Caco-2 (cell line): ENCODE measurements at regions not wholly inside any gene's neighbourhood (a gene's known extent, or its start where the extent isn't known, plus 50 kb on each side); places are given as distances from the start of the nearest gene placed in this dataset.

Source experiments
- BruUV-seq: library from RNA; stranded (reverse); fragments of 400-500 nt; replicated peaks from 2 replicates; lab custom pipeline; 2021; lab: Mats Ljungman, UMichigan
- CTCF ChIA-PET: fragments of 300-600 bp; sonication (Branson Sonifier 250); formaldehyde crosslinking; loops from one replicate; lab custom pipeline; 2022; ENCODE audit warnings: antibody characterized with exemption; lab: Charles Lee
- POLR2A ChIA-PET: fragments of 300-600 bp; sonication (Branson Sonifier 250); formaldehyde crosslinking; loops from one replicate; lab custom pipeline; 2022; ENCODE audit warnings: antibody characterized with exemption; lab: Charles Lee
- DNase-seq, 2 experiments: peaks; one replicate each; pipeline versions ENCODE4 v3.0.0 to v3.0.0-alpha.2; 2020 to 2022
- H3K27me3 ChIP-seq: replicated peaks from 2 replicates; pipeline ENCODE4 v1.6.0; 2011; ENCODE audit warnings: low read length; ENCODE audit not compliant: control insufficient read depth, insufficient read depth
- H3K36me3 ChIP-seq: 2 replicates; pipeline ENCODE4 v1.5.1; 2011; ENCODE audit warnings: low read length; ENCODE audit not compliant: control insufficient read depth, insufficient read depth
- H3K4me1 ChIP-seq: fragments of 250-450 bp; sonication (Bioruptor Pico); 2 replicates; pipeline ENCODE4 v1.5.1; 2020; ENCODE audit warnings: mild to moderate bottlenecking
- H3K4me3 ChIP-seq: 2 replicates; pipeline ENCODE4 v1.5.1; 2011; ENCODE audit warnings: low read depth, mild to moderate bottlenecking, control low read depth, low read length
- H3K9me3 ChIP-seq: fragments of 250-450 bp; sonication (Bioruptor Pico); 2 replicates; pipeline ENCODE4 v1.5.1; 2020; ENCODE audit warnings: mild to moderate bottlenecking, moderate library complexity
- H3K27ac Mint-ChIP-seq: one replicate; pipeline ENCODE4 v1.8.0; 2022; ENCODE audit warnings: mixed read lengths; ENCODE audit not compliant: unreplicated experiment
- H3K27me3 Mint-ChIP-seq: one replicate; pipeline ENCODE4 v1.8.0; 2022; ENCODE audit warnings: mixed read lengths; ENCODE audit not compliant: insufficient read depth, unreplicated experiment
- H3K36me3 Mint-ChIP-seq: one replicate; pipeline ENCODE4 v1.8.0; 2022; ENCODE audit warnings: mild to moderate bottlenecking, mixed read lengths; ENCODE audit not compliant: insufficient read depth, unreplicated experiment
- H3K4me1 Mint-ChIP-seq: one replicate; pipeline ENCODE4 v1.8.0; 2022; ENCODE audit warnings: low read depth, mixed read lengths; ENCODE audit not compliant: unreplicated experiment
- H3K4me3 Mint-ChIP-seq: one replicate; pipeline ENCODE4 v1.8.0; 2022; ENCODE audit warnings: mild to moderate bottlenecking, moderate library complexity, mixed read lengths; ENCODE audit not compliant: unreplicated experiment
- H3K9me3 Mint-ChIP-seq: one replicate; pipeline ENCODE4 v1.8.0; 2022; ENCODE audit warnings: mixed read lengths; ENCODE audit not compliant: unreplicated experiment
- intact Hi-C: fragments of 100-400 bp; cut with micrococcal nuclease; formaldehyde crosslinking; loops from one replicate; pipeline ENCODE4 v1.10.0; 2022; ENCODE audit not compliant: unreplicated experiment
- TF ChIP-seq, protein P1 (sequence below), 2 experiments: fragments of 200-600 bp in 1 of 2; IDR thresholded peaks; 1 replicate in 1 of 2; 2 replicates in 1 of 2; pipeline versions ENCODE4 v1.5.1 to v1.8.0; 2011 to 2022; ENCODE audit warnings: antibody characterized with exemption in 1 of 2, control low read depth in 1 of 2, inconsistent platforms in 1 of 2, low read depth in 1 of 2, low read length in 1 of 2, mild to moderate bottlenecking in 1 of 2, moderate library complexity in 1 of 2; ENCODE audit not compliant: insufficient read depth in 1 of 2, severe bottlenecking in 1 of 2, unreplicated experiment in 1 of 2

- no peaks in the 10 kb centered on the region for H3K9me3 ChIP-seq
- H3K27ac Mint-ChIP-seq = no peak overlapping the region
- no peaks in the 10 kb centered on the region for H3K9me3 Mint-ChIP-seq
- peaks cover 13% of the 10 kb centered on the region for H3K4me1 Mint-ChIP-seq
- no peaks in the 10 kb centered on the region for H3K36me3 ChIP-seq
- BruUV-seq = no TSS peak
- H3K36me3 Mint-ChIP-seq = no peaks in the 10 kb centered on the region
- DNase-seq = no peak
- H3K4me1 ChIP-seq = peaks cover 9% of the 10 kb centered on the region
- TF ChIP-seq, protein P1, sequence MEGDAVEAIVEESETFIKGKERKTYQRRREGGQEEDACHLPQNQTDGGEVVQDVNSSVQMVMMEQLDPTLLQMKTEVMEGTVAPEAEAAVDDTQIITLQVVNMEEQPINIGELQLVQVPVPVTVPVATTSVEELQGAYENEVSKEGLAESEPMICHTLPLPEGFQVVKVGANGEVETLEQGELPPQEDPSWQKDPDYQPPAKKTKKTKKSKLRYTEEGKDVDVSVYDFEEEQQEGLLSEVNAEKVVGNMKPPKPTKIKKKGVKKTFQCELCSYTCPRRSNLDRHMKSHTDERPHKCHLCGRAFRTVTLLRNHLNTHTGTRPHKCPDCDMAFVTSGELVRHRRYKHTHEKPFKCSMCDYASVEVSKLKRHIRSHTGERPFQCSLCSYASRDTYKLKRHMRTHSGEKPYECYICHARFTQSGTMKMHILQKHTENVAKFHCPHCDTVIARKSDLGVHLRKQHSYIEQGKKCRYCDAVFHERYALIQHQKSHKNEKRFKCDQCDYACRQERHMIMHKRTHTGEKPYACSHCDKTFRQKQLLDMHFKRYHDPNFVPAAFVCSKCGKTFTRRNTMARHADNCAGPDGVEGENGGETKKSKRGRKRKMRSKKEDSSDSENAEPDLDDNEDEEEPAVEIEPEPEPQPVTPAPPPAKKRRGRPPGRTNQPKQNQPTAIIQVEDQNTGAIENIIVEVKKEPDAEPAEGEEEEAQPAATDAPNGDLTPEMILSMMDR (IDR thresholded peaks at IDR 0.05; ENCODE audit: insufficient read depth in 1 of 2, low read depth in 1 of 2, low read length in 1 of 2, severe bottlenecking in 1 of 2, unreplicated experiment in 1 of 2) = no peak
- ChIA-PET CTCF (no interaction called here), POLR2A (no interaction called here)
- H3K4me3 ChIP-seq = no peak overlapping the region
- H3K27me3 ChIP-seq = no peaks in the 10 kb centered on the region
- H3K27me3 Mint-ChIP-seq = no peaks in the 10 kb centered on the region
- intact Hi-C loops = no loop called here
- H3K4me3 Mint-ChIP-seq = no peak overlapping the region
Observed at GRCh38 chr1:147095691-147096090, 76.6 kb downstream of the PRKAB2 start.

GRCh38 chr1:147091801-147092200 is 80.5 kb downstream of the PRKAB2 start:
- Histone ChIP-seq H3K27me3 (no peaks in the 10 kb centered on the region), H3K9me3 (peaks cover 5% of the 10 kb centered on the region; the same call in 1 of the 2 replicates), H3K4me1 (peaks cover 9% of the 10 kb centered on the region), H3K36me3 (no peaks in the 10 kb centered on the region), H3K4me3 (no peak overlapping the region)
- peaks cover 13% of the 10 kb centered on the region for H3K4me1 Mint-ChIP-seq
- DNase-seq = no peak
- no peak overlapping the region for H3K4me3 Mint-ChIP-seq
- no peaks in the 10 kb centered on the region for H3K9me3 Mint-ChIP-seq
- H3K27me3 Mint-ChIP-seq = no peaks in the 10 kb centered on the region
- no TSS peak for BruUV-seq
- H3K36me3 Mint-ChIP-seq = no peaks in the 10 kb centered on the region
- ChIA-PET POLR2A (no interaction called here), CTCF (no interaction called here)
- TF ChIP-seq, protein P1 (IDR thresholded peaks at IDR 0.05; ENCODE audit: insufficient read depth in 1 of 2, low read depth in 1 of 2, low read length in 1 of 2, severe bottlenecking in 1 of 2, unreplicated experiment in 1 of 2) = no peak
- no peak overlapping the region for H3K27ac Mint-ChIP-seq
- intact Hi-C loops = no loop called here

GRCh38 chr1:147089457-147089856 is 82.8 kb downstream of the PRKAB2 start:
- intact Hi-C loops = no loop called here
- Histone ChIP-seq H3K4me3 (no peak overlapping the region), H3K27me3 (no peaks in the 10 kb centered on the region), H3K4me1 (peaks cover 9% of the 10 kb centered on the region), H3K36me3 (no peaks in the 10 kb centered on the region), H3K9me3 (peaks cover 5% of the 10 kb centered on the region; the same call in 1 of the 2 replicates)
- ChIA-PET POLR2A (interaction anchor here (0.6 kb wide), 1 partner anchor 95 kb away, joined by 3 read pairs; no protein-coding TSS in a partner anchor), CTCF (no interaction called here)
- Mint-ChIP-seq H3K4me3 (no peak overlapping the region), H3K27ac (peak overlapping the region; percentile 1), H3K9me3 (no peaks in the 10 kb centered on the region), H3K4me1 (peaks cover 13% of the 10 kb centered on the region), H3K27me3 (no peaks in the 10 kb centered on the region), H3K36me3 (peaks cover 9% of the 10 kb centered on the region)
- BruUV-seq = no TSS peak
- TF ChIP-seq, protein P1 (IDR thresholded peaks at IDR 0.05; ENCODE audit: insufficient read depth in 1 of 2, low read depth in 1 of 2, low read length in 1 of 2, severe bottlenecking in 1 of 2, unreplicated experiment in 1 of 2) = no peak
- no peak for DNase-seq
